Lung microvascular endothelial cell (primary cell): ENCODE measurements at regions not wholly inside any gene's neighbourhood (a gene's known extent, or its start where the extent isn't known, plus 50 kb on each side); places are given as distances from the start of the nearest gene placed in this dataset.

Source experiments
- DNase-seq, 2 donors: peaks; one replicate each; pipeline versions ENCODE4 v3.0.0 to v3.0.0-alpha.2; 2010; ENCODE audit warnings: low read depth in 2 of 2

DNA sequence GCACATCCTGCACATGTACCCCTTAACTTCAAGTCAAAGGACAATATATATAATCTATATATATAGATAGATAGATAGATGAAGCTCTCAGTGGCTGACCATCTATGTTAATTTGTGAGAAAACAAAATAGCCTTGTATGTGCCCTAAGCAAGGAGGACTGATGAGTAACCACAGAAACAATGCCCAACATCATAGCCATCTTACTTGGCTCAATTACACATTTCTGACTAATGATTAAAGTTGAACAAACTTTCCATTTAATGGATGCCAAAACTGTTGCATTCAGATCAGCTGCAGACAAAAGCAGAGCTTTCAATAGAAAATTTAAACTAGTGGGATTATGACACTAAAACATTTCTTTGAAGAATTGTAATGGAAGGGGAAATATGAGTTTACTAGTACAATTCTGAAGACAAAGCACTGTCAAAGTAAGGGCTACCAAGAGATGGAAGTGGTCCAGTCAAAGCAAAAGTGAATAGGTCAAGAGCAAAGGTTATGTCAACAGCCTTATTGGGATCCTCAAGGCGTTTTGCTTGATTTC is 1188.2 kb upstream of the RAG2 start:
- DNase-seq, result no peak

DNA sequence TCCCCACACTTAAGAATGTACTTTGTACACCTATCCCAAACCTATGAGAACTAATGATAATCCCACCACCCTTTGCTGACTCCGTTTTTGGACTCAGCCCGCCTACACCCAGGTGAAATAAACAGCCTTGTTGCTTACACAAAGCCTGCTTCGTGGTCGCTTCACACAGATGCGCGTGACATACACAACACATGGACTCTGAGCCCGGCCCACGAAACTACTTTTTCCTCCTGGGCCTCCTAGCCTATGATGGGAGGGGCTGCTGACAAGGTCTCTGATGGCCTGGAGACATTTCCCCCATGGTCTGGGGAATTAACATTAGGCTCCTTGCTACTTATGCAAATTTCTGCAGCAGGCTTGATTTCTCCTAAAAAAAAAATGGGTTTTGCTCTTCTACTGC is 1176.4 kb upstream of the RAG2 start:
- no peak for DNase-seq

DNA sequence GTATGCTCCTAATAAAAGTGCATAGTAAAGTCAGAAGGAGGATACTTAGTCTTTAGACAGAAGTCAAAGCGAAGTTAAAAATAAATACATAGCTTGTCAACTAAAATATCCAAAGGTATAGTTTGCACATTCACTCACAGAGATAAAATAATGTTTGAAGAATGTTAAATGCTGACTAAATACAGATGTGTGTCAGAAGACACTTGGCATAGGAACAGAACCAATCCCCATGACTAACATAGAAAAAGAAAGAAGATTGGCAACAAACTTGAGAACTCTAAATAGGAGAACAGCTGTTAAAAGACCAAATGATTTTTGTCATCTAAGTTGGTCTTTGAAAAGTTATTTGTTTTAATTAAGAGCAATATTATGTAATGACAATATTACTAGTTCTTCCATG is 1172.1 kb upstream of the RAG2 start:
- DNase-seq, result no peak

DNA sequence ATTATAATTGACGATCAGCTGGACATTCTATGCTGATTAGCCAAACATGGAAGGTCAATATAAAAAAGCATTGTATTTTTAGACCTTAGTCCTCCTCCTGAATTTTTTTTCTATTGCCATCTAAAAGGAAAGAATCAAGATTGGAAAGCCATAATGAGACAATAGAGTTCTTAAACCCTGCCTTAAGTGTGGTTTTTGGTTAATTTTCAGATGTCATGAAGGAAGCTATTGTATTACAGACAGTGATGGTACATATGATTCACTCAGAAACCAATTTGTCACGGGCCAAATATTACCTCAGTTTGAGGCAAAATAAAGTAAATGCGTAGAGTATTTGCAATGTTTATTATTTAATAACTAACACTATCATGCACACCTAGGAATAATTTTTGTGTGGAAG is 1164.0 kb upstream of the RAG2 start:
- DNase-seq, result no peak

DNA sequence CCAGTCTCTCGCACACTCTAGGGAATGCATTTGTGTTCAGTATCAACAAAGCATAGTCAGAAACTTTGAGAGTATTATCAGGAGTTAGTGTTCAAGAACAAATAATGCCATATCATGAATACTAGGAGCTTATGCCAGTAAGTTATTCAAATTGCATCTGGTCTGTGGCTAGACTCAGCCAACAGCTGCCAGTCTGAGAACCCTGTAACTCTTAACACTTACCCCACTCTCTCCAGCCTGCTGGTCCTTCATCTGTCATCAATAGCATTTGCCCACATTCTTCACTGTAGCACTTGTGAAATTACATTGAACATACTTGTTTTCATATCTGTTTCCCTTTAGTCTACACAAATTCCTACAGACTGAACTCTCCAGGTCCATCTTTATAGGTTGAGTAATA is 1157.5 kb upstream of the RAG2 start:
- DNase-seq, result no peak

DNA sequence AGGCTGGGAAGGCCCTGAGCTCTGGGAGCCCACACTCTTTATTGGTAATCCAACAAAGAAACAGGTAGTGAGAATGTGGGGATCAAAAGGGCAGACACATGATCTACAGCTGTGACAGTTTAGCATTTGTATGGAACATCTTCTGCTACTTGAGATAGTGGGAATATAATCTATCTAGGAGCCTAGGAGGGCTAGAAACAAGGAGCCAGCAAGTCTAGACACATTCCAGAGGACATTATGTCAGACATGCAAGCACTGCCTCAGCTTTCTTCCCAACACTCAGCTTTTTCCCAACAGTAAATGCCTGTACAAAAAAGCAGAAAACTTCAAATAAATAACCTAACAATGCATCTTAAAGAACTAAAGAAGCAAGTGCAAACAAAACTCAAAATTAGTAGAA is 1150.6 kb upstream of the RAG2 start:
- DNase-seq, result no peak

DNA sequence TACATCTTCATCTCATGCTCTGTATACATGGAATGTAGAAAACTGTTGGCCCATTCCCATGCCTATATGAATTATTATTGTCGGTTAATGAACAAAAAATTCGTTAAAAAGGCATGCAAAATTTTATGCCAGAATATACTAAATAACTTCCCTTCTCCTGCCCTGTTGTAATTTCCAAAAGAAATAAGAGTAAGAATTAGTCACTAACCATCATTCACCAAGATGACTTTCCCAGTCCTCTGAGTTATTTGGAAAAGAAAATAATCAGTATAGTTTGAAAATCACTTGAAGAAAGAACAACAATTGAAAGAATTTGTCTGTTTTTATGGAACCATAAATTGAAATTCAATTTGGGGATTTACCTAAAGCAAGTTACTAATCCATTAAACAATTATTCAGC is 1149.1 kb upstream of the RAG2 start:
- no peak for DNase-seq

DNA sequence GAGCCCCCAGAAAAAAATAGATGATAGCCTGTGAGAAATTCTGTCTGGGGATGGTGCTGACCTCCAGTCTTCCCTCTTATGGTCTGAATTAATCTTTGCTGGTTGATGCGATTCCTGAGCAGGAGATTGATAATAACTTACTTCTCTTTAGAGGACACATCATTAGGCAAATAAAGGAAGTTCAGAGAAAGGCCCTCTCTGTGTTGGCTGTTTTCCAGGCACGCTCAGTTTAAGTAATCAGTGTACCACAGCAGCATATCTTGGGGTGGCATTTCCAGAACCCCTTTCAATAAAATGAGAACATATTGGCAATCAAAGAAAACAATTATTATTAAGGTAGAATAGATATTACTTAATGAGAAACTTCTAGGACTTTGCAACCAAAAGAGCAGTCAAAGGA is 1129.3 kb upstream of the RAG2 start:
- DNase-seq, result no peak

DNA sequence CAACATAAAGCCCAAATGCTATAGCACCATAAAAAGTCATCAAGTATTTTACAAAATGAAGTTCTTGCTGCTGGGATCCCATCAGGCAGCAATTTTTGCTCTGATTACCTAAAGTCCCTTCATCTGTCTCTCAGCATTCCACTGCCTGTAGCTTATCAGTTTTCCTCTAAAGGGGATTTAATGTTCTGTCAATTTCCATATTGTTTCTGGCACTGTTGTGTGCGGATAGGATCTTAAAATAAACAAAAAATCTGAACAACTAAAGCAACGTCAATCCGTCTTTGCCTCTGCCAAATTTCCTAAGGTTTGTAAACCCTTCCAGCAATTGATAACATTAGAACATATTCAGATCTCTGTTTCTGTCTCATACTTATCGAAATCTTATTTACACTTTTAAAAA is 1126.3 kb upstream of the RAG2 start:
- no peak for DNase-seq

DNA sequence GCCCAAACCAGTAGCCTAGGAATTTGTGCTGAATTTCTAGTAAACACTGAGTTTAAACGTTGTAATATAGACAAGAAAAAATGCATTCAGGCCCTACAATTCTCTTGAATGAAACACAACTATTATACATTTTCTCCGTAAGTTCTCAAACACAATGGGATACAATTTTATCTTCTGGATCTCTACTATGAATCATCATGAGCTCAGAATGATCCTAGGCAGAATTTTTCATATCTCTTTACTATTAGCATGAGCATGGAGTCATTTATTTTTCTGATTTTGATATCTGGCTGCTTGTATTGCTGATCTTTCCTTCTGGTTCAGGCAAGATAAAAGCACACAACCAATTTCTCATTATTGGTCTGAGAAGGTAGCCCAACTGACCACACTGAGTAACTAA is 1123.4 kb upstream of the RAG2 start:
- no peak for DNase-seq

DNA sequence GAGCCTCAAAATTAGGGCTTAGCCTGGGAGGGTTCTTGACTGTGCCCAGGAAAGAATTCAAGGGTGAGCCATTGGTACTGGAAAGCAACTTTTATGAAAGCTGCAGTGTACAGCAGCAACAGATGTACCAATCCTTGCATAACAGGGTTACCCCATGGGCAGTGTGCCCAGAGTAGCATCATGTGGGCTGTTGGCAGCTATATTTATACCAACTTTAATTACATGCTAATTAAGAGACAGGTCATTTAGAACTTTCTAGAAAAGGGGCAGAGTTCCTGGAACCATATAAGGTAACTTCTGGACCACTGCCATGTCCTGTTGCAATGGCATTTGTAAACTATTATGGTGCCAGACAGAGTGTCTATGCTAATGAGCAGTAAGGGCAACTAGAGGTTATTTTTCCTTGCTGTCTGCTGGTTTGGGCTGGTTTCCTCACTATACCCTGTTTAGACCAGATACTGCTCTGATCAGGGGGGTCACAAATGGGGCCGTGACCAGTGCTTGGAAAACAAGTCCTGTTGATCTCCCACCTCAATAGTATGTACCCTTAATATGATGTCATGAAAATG is 1120.5 kb upstream of the RAG2 start:
- no peak for DNase-seq

DNA sequence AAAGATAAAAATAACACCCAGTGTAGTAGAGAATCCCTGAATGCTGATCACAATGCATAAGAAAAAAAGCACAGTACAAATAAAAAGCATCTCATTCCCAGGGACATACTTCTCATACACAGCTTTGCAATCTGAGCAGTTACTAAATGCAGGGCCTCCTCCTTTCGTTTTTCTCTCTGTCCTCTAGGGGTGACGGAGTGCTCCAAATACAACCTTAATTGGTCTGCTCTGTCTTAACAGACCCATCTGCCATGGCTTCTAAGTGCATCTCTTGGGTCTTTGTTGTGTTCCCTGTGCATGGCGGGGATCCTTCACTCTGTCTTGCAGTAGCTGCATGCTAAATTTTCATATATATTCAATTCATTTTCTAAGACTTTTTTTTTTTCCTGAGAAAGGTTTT is 1114.2 kb upstream of the RAG2 start:
- no peak for DNase-seq

DNA sequence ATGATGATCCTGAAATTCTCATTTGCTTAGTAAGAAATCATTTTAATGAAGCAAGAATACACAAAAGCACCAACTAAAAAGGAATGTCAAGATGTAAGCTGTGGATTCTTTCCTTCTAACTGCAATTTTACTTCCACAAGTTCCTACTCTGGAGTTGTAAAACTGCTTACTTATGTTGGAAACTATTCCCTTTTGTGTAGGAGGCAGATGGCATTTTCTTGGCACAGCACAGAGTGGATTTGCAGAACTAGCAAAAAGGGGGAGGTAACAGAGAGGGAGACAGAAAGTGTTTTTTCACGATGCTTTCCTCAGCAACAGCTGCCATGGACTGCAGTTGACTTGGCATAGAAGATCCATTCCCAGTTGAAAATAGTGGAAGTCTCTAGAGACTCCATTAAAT is 1112.0 kb upstream of the RAG2 start:
- no peak for DNase-seq

DNA sequence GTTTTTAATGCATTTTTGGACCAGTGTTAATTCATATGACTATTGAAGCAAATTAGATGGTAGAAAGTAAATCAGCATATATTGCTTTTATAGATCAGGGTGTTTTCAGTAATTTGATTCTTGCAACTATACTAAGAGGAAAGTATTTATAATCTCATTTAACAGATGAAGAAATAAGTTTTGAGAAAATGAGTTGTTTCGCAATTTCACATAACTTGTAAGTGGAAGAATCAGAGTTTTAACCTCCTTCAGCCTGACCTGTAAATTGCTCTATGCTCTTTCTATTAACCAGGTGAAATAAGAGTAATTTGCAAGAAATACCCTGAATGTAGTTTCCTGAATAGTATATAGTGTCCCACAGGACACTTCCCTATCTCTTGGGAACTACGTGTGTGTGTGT is 1106.8 kb upstream of the RAG2 start:
- DNase-seq, result no peak

DNA sequence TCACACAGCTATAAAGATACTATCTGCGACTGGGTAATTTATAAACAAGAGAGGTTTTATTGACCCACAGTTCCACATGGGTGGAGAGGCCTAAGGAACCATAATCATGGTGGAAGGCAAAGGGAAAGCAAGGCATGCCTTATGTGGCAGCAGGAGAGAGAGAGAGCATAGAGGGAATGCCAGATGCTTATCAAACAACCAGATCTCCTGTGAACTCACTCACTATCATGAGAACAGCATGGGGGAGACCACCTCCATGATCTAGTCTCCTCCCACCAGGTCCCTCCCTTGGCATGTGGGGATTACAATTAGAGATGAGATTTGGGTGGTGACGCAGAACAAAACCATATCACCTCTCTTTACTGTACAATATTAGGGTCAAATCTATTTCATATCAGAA is 1101.6 kb upstream of the RAG2 start:
- DNase-seq, result no peak

DNA sequence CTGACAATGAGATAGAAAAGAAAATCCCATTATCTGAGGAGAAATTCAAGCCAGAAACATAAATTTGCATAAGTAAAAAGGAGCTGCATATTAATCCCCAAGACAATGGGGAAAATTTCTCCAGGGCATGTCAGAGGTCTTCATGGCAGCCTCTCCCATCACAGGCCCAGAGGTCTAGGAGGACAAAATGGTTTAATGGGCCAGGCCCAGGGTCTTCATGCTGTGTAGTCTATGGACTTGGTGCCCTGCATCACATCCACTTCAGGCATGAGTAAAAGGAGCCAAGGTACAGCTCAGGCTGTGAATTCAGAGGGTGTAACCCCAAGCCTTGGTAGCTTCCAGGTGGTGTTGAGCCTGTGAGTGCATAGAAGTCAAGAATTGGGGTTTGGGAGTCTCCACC is 1097.2 kb upstream of the RAG2 start:
- DNase-seq, result no peak

DNA sequence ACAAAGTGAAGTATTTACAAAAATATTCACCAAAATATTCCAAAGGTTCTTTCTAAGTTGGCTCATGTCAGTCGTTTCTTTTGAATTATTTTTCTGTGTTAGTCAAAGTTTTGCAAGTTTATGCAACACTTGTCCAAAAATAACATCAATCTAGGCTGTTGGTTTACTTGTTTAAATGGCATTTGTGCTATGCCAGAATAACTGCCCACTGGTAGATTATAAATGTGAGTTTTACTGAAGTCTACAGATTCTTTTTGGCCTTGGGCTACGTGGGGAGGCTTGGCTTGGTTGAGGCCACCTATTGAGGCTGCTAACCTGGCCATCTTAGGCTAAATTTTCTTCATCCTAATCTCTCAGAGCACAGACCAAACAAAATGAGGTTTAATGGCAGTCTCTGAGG is 1091.9 kb upstream of the RAG2 start:
- DNase-seq, result no peak

DNA sequence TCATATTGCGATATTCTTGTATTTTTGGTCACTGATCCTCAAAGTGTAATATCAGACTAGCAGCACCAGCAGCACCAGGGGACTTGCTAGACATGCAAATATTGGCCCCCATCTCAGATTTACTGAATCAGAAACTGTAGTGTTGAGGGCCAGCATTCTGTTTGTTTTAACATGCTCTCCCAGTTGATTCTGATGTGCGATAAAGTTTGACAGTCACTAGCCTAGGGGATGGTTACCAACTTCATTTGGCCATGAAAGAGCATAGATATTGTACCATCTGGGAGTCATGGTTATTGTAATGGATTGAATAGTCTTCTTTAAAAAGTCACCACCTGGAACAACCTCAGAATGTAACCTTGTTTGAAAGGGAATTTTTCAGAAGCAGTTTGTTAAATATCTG is 1090.4 kb upstream of the RAG2 start:
- DNase-seq, result no peak

DNA sequence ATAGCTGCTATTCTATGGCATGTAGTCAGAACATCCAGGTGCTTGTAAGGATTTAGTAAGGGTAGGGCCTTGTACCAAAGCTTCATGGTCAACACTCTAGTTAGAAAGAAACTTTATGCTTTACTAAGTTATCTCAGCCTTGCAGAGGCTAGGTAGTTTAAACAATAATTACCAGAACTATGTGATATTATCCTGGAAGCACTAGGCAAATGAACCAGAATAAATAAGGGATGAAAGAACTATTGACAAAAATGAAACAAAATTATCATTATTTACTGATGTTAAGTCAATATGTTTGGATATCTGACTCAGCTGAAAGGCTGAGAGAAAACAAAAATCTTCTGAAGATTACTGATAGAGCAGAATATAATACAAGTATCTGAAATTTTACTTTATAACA is 1089.1 kb upstream of the RAG2 start:
- no peak for DNase-seq

DNA sequence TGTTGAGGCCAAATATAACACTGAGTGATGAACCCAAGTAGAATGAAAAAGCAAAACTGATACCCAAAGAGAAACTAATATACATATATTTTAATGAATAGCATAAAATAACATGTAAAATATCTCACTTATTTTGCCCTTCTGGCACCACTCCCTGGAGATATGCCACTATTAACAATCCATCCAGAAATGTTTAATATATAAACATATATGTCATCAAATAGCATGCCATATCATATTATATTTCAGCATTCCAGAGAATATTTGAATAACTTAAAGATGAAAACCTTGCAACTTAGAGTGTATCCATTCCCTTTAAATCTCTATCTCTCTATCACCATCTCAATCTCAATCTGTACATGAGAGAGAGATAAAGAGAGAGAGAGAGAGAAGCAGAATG is 1073.3 kb upstream of the RAG2 start:
- DNase-seq, result no peak

DNA sequence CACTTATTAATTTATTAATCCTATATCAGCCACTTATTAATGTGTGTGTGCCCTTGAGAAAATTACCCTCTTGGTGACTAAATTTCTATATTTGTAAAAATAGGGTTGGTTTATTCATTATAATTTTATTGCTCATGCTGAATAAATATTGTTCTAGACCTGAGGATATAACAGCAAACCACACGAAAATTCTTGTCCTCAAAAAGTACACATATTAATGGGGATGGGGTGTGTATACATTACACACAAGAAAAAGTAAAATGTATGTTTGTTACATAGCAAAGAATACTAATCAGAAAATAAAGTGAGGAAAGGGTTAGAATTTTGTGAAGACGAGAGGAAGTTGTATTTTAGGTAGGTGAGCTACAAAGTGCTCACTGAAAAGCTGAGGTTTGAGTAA is 1068.9 kb upstream of the RAG2 start:
- DNase-seq, result no peak

DNA sequence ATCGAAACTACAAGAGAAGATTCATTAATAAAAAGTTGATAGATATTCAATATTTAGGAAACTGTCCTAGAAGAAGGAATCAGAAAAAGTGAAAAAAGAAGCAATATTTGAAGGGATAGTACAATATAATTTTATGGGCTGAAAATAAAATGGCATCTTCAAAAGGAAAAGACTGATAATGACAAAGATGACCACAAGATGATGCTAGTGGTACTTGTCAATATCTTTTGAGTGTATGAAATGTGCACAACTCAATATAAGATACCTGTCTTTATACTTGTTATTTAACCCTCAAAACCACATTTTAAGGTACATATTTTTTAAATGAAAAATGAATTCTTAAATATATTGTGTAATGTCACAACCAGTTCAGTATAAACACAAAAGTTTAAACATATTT is 1059.6 kb upstream of the RAG2 start:
- no peak for DNase-seq

DNA sequence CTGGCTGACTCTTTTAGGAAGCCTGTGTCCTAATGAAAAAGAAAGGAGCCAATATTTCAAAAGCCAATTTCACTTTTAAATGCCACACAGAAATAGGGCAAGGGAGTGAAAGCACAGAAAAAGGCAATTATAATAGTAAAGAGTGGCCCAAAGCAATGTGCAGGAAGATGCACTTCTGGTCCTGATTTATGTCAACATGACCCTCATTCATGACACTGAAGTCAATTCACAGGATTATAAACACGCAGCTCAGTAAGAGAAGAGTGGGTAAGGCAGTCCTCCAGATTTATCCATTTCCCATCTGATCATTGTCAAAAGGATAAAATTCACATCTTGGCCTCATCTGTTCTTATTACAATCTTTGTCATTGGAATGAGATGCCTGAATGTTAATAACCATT is 1049.7 kb upstream of the RAG2 start:
- no peak for DNase-seq

DNA sequence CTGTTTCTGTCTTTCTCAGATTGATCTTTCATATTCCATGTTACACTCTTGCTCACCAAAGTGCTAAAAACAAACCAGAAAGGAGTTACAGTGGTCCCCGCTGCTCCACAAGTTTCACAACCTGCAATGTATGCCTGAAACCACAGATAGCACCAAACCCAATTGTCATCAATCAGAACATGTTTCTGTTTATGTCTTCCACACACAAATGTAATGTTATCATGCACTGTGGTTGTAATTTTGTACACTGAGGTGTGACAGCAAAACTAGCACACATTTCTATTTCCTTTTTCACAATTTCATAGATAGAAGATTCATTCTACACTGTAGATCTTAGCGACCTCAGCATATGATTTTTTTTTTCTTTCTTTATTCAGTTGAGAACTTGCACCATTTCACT is 1045.9 kb upstream of the RAG2 start:
- no peak for DNase-seq
